Retinal pigment epithelial cell (primary cell): ENCODE measurements at regions not wholly inside any gene's neighbourhood (a gene's known extent, or its start where the extent isn't known, plus 50 kb on each side); places are given as distances from the start of the nearest gene placed in this dataset.

Experiments used
- DNase-seq: peaks from one replicate; pipeline ENCODE4 v3.0.0-alpha.2; 2010; ENCODE audit warnings: low read depth
- H3K4me3 ChIP-seq: 2 replicates; pipeline ENCODE4 v1.5.1; 2011; ENCODE audit warnings: mild to moderate bottlenecking, low read length, control low read depth, moderate library complexity
- CTCF ChIP-seq: conservative IDR thresholded peaks from 2 replicates; pipeline ENCODE4 v1.5.1; 2011; ENCODE audit warnings: low read depth, low read length, control low read depth, inconsistent platforms

DNA sequence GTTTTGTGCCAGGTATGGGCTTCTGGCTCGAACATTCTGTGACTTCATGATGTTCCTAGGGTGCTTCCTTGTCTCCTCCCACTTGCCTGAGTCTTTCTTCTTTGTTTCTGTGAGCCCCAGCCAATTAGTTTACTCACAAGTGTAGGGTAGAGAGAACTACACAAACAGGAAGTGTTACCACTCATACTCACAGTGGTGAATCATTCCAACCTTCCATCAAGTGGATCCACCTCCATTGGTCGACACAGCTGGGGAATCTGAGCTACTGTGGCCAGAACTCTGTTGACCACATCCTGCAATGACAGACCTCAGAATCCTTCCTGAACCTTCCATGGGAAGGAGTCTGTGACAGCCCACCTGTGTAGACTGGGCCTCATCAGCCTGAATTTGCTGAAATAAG is 76.8 kb downstream of the UNC5CL start:
- no peak overlapping the region for H3K4me3 ChIP-seq
- no peak for DNase-seq
- TF ChIP-seq CTCF, result no peak

- H3K4me3 ChIP-seq, result no peak overlapping the region
- DNase-seq, result no peak
- TF ChIP-seq CTCF, result no peak
These were observed 77.2 kb downstream of the UNC5CL start for GRCh38 chr6:40961831-40962230.

DNA sequence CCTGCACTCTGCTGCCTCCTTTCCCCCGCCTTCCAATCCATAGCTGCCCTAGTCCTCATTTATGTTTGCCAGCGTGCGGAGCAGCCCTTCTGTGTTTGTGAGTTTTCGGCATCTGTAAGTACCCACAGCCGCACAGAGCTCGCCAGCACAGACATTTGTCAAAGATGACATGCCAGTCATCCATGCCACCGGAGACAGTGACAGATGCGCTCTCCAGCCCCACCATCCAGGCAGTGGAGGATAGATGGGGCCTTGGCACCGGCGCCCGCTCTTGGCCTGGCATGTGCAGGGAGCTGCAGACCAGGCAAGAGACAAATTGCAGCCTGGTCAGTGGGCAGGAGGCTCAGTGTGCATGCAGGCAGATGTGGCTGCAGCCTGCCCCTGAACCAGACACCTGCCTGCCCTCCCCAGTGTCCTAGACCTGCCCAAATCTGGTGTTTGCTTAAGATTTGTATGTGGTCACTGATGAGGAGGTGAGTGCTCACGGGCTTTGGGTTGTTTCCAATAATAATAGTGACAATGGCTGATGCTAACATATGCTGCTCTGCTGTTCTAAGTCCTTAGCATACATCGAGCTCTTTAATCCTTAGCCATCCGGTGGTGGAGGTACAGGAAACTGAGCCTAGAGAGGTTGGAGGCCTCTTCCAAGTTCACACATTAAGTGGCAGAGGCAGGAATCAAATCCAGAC is 78.1 kb downstream of the UNC5CL start:
- H3K4me3 ChIP-seq, result no peak overlapping the region
- DNase-seq, result no peak
- TF ChIP-seq CTCF, result no peak

DNA sequence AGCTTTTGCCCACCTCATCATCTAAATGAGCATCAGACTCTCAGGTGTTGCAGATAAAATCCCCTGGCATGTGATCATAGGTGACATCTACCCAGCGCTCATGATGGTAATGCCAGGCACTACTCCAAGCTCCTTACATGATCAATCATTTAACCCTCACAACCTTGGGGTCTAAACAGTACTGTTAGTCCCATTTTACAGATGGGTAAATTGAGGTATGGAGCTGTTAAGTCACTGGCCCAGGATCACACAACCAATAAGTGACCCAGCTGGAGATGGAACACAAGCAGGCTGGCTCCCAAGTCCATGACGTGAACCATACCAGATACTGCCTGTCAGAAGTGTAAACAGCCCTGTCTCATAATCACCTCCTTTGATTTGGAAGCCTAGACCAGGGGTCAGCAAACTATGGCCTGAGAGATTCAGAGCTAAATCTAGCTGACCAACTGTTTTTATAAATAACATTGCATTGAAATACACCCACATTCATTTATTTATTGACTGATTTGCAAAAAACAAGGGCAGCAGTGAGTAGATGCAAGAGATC is 79.2 kb downstream of the UNC5CL start:
- TF ChIP-seq CTCF, result no peak
- no peak for DNase-seq
- H3K4me3 ChIP-seq, result no peak overlapping the region

GRCh38 chr6:40958738-40959137 is 80.3 kb downstream of the UNC5CL start:
- no peak overlapping the region for H3K4me3 ChIP-seq
- TF ChIP-seq CTCF, result no peak
- no peak for DNase-seq

GRCh38 chr6:40957616-40958492 is 81.2 kb downstream of the UNC5CL start:
- H3K4me3 ChIP-seq, result no peak overlapping the region
- no peak for TF ChIP-seq CTCF
- peak; percentile 62 for DNase-seq
